ENCODE measurements at regions not wholly inside any gene's neighbourhood (a gene's known extent, or its start where the extent isn't known, plus 50 kb on each side); places are given as distances from the start of the nearest gene placed in this dataset.

- Histone ChIP-seq H3K27ac (ENCODE audit: low read depth, low read length, poor library complexity, severe bottlenecking) (no peak overlapping the region), H4K20me1 (ENCODE audit: insufficient read depth, low read length) (no peaks in the 10 kb centered on the region), H3K9ac (ENCODE audit: low read length) (no peak overlapping the region), H3K79me2 (ENCODE audit: insufficient read depth, low read length) (no peaks in the 10 kb centered on the region), H3K4me1 (ENCODE audit: insufficient read depth, low read length, severe bottlenecking) (no peaks in the 10 kb centered on the region), H3F3A (ENCODE audit: insufficient read depth, low read length) (no peaks in the 10 kb centered on the region), H3K9me3 (ENCODE audit: low read length) (no peaks in the 10 kb centered on the region), H3K27me3 (ENCODE audit: insufficient read depth, low read length) (no peaks in the 10 kb centered on the region), H3K4me2 (ENCODE audit: low read length) (no peak overlapping the region), H3K4me3 (ENCODE audit: low read depth, low read length, poor library complexity, severe bottlenecking) (no peak overlapping the region), H3K36me3 (ENCODE audit: insufficient read depth, low read length) (no peaks in the 10 kb centered on the region), H2AFZ (ENCODE audit: low read length) (no peak overlapping the region), H3K9me2 (ENCODE audit: low read depth, low read length) (no peaks in the 10 kb centered on the region)
- TF ChIP-seq EZH2 (IDR thresholded peaks at IDR 0.05; ENCODE audit: borderline replicate concordance, low read length) (no peak), CTCF (IDR thresholded peaks at IDR 0.05; ENCODE audit: low read length) (no peak)
These were observed 361.7 kb downstream of the DMRT2 start for GRCh38 chr9:1411826-1412225.

- no peaks in the 10 kb centered on the region for H4K20me1 ChIP-seq (ENCODE audit: insufficient read depth, low read length)
- TF ChIP-seq CTCF (IDR thresholded peaks at IDR 0.05; ENCODE audit: low read length) (no peak), EZH2 (IDR thresholded peaks at IDR 0.05; ENCODE audit: borderline replicate concordance, low read length) (no peak)
- H3K4me1 ChIP-seq (ENCODE audit: insufficient read depth, low read length, severe bottlenecking) = no peaks in the 10 kb centered on the region
- H3K4me2 ChIP-seq (ENCODE audit: low read length) = no peak overlapping the region
- no peaks in the 10 kb centered on the region for H3K9me3 ChIP-seq (ENCODE audit: low read length)
- H3F3A ChIP-seq (ENCODE audit: insufficient read depth, low read length) = no peaks in the 10 kb centered on the region
- no peak overlapping the region for H2AFZ ChIP-seq (ENCODE audit: low read length)
- no peaks in the 10 kb centered on the region for H3K27me3 ChIP-seq (ENCODE audit: insufficient read depth, low read length)
- no peaks in the 10 kb centered on the region for H3K79me2 ChIP-seq (ENCODE audit: insufficient read depth, low read length)
- H3K27ac ChIP-seq (ENCODE audit: low read depth, low read length, poor library complexity, severe bottlenecking) = no peak overlapping the region
- H3K36me3 ChIP-seq (ENCODE audit: insufficient read depth, low read length) = no peaks in the 10 kb centered on the region
- H3K9ac ChIP-seq (ENCODE audit: low read length) = no peak overlapping the region
- H3K4me3 ChIP-seq (ENCODE audit: low read depth, low read length, poor library complexity, severe bottlenecking) = no peak overlapping the region
- H3K9me2 ChIP-seq (ENCODE audit: low read depth, low read length) = no peaks in the 10 kb centered on the region
These were observed 364.6 kb downstream of the DMRT2 start for GRCh38 chr9:1414711-1415131.

- Histone ChIP-seq H3F3A (ENCODE audit: insufficient read depth, low read length) (no peaks in the 10 kb centered on the region), H3K4me2 (ENCODE audit: low read length) (no peak overlapping the region), H3K9me2 (ENCODE audit: low read depth, low read length) (no peaks in the 10 kb centered on the region), H3K79me2 (ENCODE audit: insufficient read depth, low read length) (no peaks in the 10 kb centered on the region), H3K4me1 (ENCODE audit: insufficient read depth, low read length, severe bottlenecking) (no peaks in the 10 kb centered on the region), H3K4me3 (ENCODE audit: low read depth, low read length, poor library complexity, severe bottlenecking) (no peak overlapping the region), H2AFZ (ENCODE audit: low read length) (no peak overlapping the region), H3K27me3 (ENCODE audit: insufficient read depth, low read length) (no peaks in the 10 kb centered on the region), H3K27ac (ENCODE audit: low read depth, low read length, poor library complexity, severe bottlenecking) (no peak overlapping the region), H3K9ac (ENCODE audit: low read length) (no peak overlapping the region), H3K36me3 (ENCODE audit: insufficient read depth, low read length) (no peaks in the 10 kb centered on the region), H3K9me3 (ENCODE audit: low read length) (no peaks in the 10 kb centered on the region), H4K20me1 (ENCODE audit: insufficient read depth, low read length) (no peaks in the 10 kb centered on the region)
- TF ChIP-seq CTCF (IDR thresholded peaks at IDR 0.05; ENCODE audit: low read length) = no peak
- no peak for TF ChIP-seq EZH2 (IDR thresholded peaks at IDR 0.05; ENCODE audit: borderline replicate concordance, low read length)
These were observed 365.0 kb downstream of the DMRT2 start for GRCh38 chr9:1415146-1415545.

Measured in OCI-LY1 (cell line).